K562 (cell line): ENCODE measurements at regions not wholly inside any gene's neighbourhood (a gene's known extent, or its start where the extent isn't known, plus 50 kb on each side); places are given as distances from the start of the nearest gene placed in this dataset.

ENCODE experiments used
- ATAC-seq: fragments of 200-7000 bp; cut with Tn5 transposase; 3 replicates; pipeline ENCODE4 v1.9.1; 2020; ENCODE audit warnings: moderate library complexity
- BruUV-seq: library from RNA; stranded (reverse); fragments of 400-500 nt; replicated peaks from 2 replicates; lab custom pipeline; 2021; lab: Mats Ljungman, UMichigan
- CTCF ChIA-PET: fragments of 300-600 bp; formaldehyde crosslinking; extraction: SDS; loops from one replicate; lab custom pipeline; 2021; ENCODE audit warnings: low intra/inter-chr PET ratio; lab: Yijun Ruan, JAX
- POLR2A ChIA-PET: fragments of 300-600, 350-650 bp; sonication (Branson Sonifier 250); formaldehyde crosslinking; extraction: SDS; loops from one replicate; lab custom pipeline; 2021; ENCODE audit warnings: antibody characterized with exemption, inconsistent platforms; lab: Yijun Ruan, JAX
- DNase-seq, 4 experiments: peaks; one replicate each; pipeline versions ENCODE4 v3.0.0 to v3.0.0-alpha.2; 2011 to 2018; ENCODE audit warnings: low spot score in 3 of 4, mixed read lengths in 3 of 4; ENCODE audit errors: extremely low read depth in 1 of 4
- FAIRE-seq: peaks from 2 replicates; lab custom pipeline; 2011; peaks lifted over from hg19 to GRCh38; lab: Jason Lieb, UNC
- H2AFZ ChIP-seq: 2 replicates; pipeline ENCODE4 v1.6.0; 2011; ENCODE audit warnings: low read depth, low read length, control low read depth, inconsistent platforms
- H3K27ac ChIP-seq: fragments of 200-600 bp; 3 replicates; pipeline ENCODE4 v1.8.0; 2011; ENCODE audit warnings: low read depth, mild to moderate bottlenecking, control low read depth, inconsistent platforms, low read length, moderate library complexity, mixed read lengths; ENCODE audit errors: extremely low read depth
- H3K27me3 ChIP-seq, 2 experiments: fragments of 300-600 bp in 1 of 2; 2 replicates in 1 of 2; 3 replicates in 1 of 2; pipeline versions ENCODE4 v1.6.0 to v1.8.0; 2011; ENCODE audit warnings: inconsistent platforms in 2 of 2, low read length in 2 of 2, mild to moderate bottlenecking in 1 of 2, mixed read lengths in 1 of 2, moderate library complexity in 1 of 2; ENCODE audit not compliant: control insufficient read depth in 2 of 2, insufficient read depth in 2 of 2
- H3K36me3 ChIP-seq: fragments of 300-600 bp; 3 replicates; pipeline ENCODE4 v1.8.0; 2011; ENCODE audit warnings: mild to moderate bottlenecking, low read length, inconsistent platforms; ENCODE audit not compliant: control insufficient read depth, insufficient read depth
- H3K4me1 ChIP-seq, 2 experiments: fragments of 200-600 bp in 1 of 2; replicated peaks in 1 of 2; 2 replicates in 1 of 2; 3 replicates in 1 of 2; pipeline versions ENCODE4 v1.5.1 to v1.8.0; 2011; ENCODE audit warnings: inconsistent platforms in 2 of 2, low read length in 2 of 2, mild to moderate bottlenecking in 1 of 2, mixed read lengths in 1 of 2, moderate library complexity in 1 of 2; ENCODE audit not compliant: control insufficient read depth in 2 of 2, insufficient read depth in 2 of 2
- H3K4me2 ChIP-seq: 2 replicates; pipeline ENCODE4 v1.6.1; 2011; ENCODE audit warnings: low read length, control low read depth, inconsistent platforms, mixed read lengths; ENCODE audit not compliant: insufficient read depth
- H3K4me3 ChIP-seq: fragments of 200-600 bp; sonication (generic), shearing (Covaris generic); 2 replicates; pipeline ENCODE4 v1.5.1; 2016; ENCODE audit warnings: control low read depth, inconsistent platforms
- H3K79me2 ChIP-seq: fragments of 200-600 bp; 3 replicates; pipeline ENCODE4 v1.8.0; 2011; ENCODE audit warnings: low read length, inconsistent platforms; ENCODE audit not compliant: control insufficient read depth, insufficient read depth
- H3K9ac ChIP-seq, 2 experiments: 2 replicates each; pipeline versions ENCODE4 v1.6.0 to v1.6.1; 2011; ENCODE audit warnings: low read depth in 2 of 2, low read length in 2 of 2, control low read depth in 1 of 2, inconsistent platforms in 1 of 2, mild to moderate bottlenecking in 1 of 2, mixed read lengths in 1 of 2; ENCODE audit not compliant: insufficient read depth in 1 of 2
- H3K9me1 ChIP-seq: one replicate; pipeline ENCODE4 v1.6.0; 2011; ENCODE audit warnings: inconsistent platforms, mild to moderate bottlenecking, low read length, moderate library complexity; ENCODE audit not compliant: control insufficient read depth, insufficient read depth
- H3K9me3 ChIP-seq: replicated peaks from 2 replicates; pipeline ENCODE4 v1.5.1; 2011; ENCODE audit warnings: low read depth, low read length, inconsistent platforms; ENCODE audit not compliant: control insufficient read depth, insufficient read depth
- H4K20me1 ChIP-seq: replicated peaks from 2 replicates; pipeline ENCODE4 v1.6.1; 2011; ENCODE audit warnings: low read length, inconsistent platforms, mixed read lengths; ENCODE audit not compliant: control insufficient read depth, insufficient read depth
- CAMTA2 ChIP-seq: fragments of 250-450 bp; sonication (Bioruptor Pico); conservative IDR thresholded peaks from 2 replicates; pipeline ENCODE4 v1.5.1; 2022
- DEAF1 ChIP-seq: fragments of 450-650 bp; formaldehyde crosslinking; IDR thresholded peaks from 2 replicates; pipeline ENCODE4 v1.4.0; 2020; ENCODE audit warnings: mild to moderate bottlenecking, moderate library complexity
- ELK3 ChIP-seq: fragments of 450-650 bp; formaldehyde crosslinking; IDR thresholded peaks from 2 replicates; pipeline ENCODE4 v1.4.0; 2020; ENCODE audit warnings: mild to moderate bottlenecking
- FOXJ3 ChIP-seq: sonication (generic); formaldehyde crosslinking; IDR thresholded peaks from 2 replicates; pipeline ENCODE4 v1.4.0; 2020; ENCODE audit warnings: mild to moderate bottlenecking, missing genetic modification reagents
- GTF2A2 ChIP-seq: IDR thresholded peaks from 2 replicates; pipeline ENCODE4 v1.6.1; 2016; ENCODE audit warnings: mild to moderate bottlenecking, missing genetic modification characterization, missing compliant biosample characterization
- HNRNPUL1 ChIP-seq: fragments of 200-400 bp; formaldehyde crosslinking; IDR thresholded peaks from 2 replicates; pipeline ENCODE4 v1.6.1; 2017; ENCODE audit warnings: low read length
- MCM2 ChIP-seq: fragments of 450-650 bp; IDR thresholded peaks from 2 replicates; pipeline ENCODE4 v1.6.1; 2017; ENCODE audit warnings: low read depth, mild to moderate bottlenecking
- PHB ChIP-seq: fragments of 250-450 bp; sonication (Bioruptor Pico); IDR thresholded peaks from 2 replicates; pipeline ENCODE4 v1.5.0; 2021
- SREBF2 ChIP-seq: sonication (generic); formaldehyde crosslinking; IDR thresholded peaks from 2 replicates; pipeline ENCODE4 v1.4.0; 2020; ENCODE audit warnings: mild to moderate bottlenecking, missing genetic modification reagents
- TCF7 ChIP-seq: sonication (generic); IDR thresholded peaks from 2 replicates; pipeline ENCODE4 v1.6.1; 2016; ENCODE audit warnings: antibody characterized with exemption, borderline replicate concordance
- U2AF1 ChIP-seq: fragments of 200-400 bp; formaldehyde crosslinking; optimal IDR thresholded peaks from 2 replicates; pipeline ENCODE3; 2017; ENCODE audit warnings: mild to moderate bottlenecking, low read depth, low read length, moderate library complexity
- USF1 ChIP-seq: sonication (generic); formaldehyde crosslinking; IDR thresholded peaks from 2 replicates; pipeline ENCODE4 v1.9.0; 2022; ENCODE audit warnings: mild to moderate bottlenecking, missing genetic modification reagents
- ZNF282 ChIP-seq: sonication (generic); formaldehyde crosslinking; IDR thresholded peaks from 2 replicates; pipeline ENCODE4 v1.8.1; 2023; ENCODE audit warnings: missing genetic modification reagents
- ZNF512 ChIP-seq: IDR thresholded peaks from 2 replicates; pipeline ENCODE4 v1.6.1; 2016; ENCODE audit warnings: missing genetic modification characterization, missing compliant biosample characterization
- WGBS: fragments of 100-300 bp; shearing (Covaris generic); methylation state at CpG from one replicate; pipeline ENCODE4 v1.1.6; 2016; ENCODE audit warnings: low coverage, mixed read lengths; ENCODE audit not compliant: insufficient coverage; ENCODE audit errors: missing lambda C conversion rate; 5-methylcytosine and 5-hydroxymethylcytosine counted together
- in situ Hi-C: fragments of 300-500 bp; cut with MboI; formaldehyde crosslinking; loops from 4 replicates; pipeline ENCODE4 v1.15.0; 2018; ENCODE audit warnings: inconsistent platforms, mixed read lengths
- intact Hi-C: fragments of 100-400 bp; cut with micrococcal nuclease; formaldehyde crosslinking; loops from 2 replicates; pipeline ENCODE4 v1.14.2; 2022

- no peaks in the 10 kb centered on the region for H3K9me1 ChIP-seq
- ChIA-PET CTCF (no interaction called here), POLR2A (no interaction called here)
- no TSS peak for BruUV-seq
- no peaks in the 10 kb centered on the region for H3K4me1 ChIP-seq
- ATAC-seq (no peak), DNase-seq (no peak), FAIRE-seq (no peak)
- in situ Hi-C loops: loop anchor here (25.0 kb wide), 1 partner anchor 1355 kb away; no protein-coding TSS in a partner anchor
- TF ChIP-seq DEAF1 (CRISPR knock-in tag) (no peak), ZNF512 (tag) (peak; percentile 75)
- no peak overlapping the region for H3K4me3 ChIP-seq
- no peak overlapping the region for H3K27ac ChIP-seq
- 4% methylated on average over 3 of the region's 3 CpGs for WGBS
- no peak overlapping the region for H3K4me2 ChIP-seq
- no peaks in the 10 kb centered on the region for H3K27me3 ChIP-seq
- H2AFZ ChIP-seq: no peak overlapping the region
- no peaks in the 10 kb centered on the region for H4K20me1 ChIP-seq
- no peaks in the 10 kb centered on the region for H3K9me3 ChIP-seq
- no peak overlapping the region for H3K9ac ChIP-seq
- H3K36me3 ChIP-seq: no peaks in the 10 kb centered on the region
- intact Hi-C loops: no loop called here
- no peaks in the 10 kb centered on the region for H3K79me2 ChIP-seq
These were observed 73.5 kb downstream of the FASLG start for GRCh38 chr1:172732427-172732826.

- DNase-seq (no peak), ATAC-seq (no peak), FAIRE-seq (no peak)
- no peaks in the 10 kb centered on the region for H3K4me1 ChIP-seq
- no peak overlapping the region for H3K9ac ChIP-seq
- BruUV-seq: no TSS peak
- no peaks in the 10 kb centered on the region for H3K36me3 ChIP-seq
- H3K27ac ChIP-seq: no peak overlapping the region
- H3K27me3 ChIP-seq: no peaks in the 10 kb centered on the region
- no peak overlapping the region for H3K4me2 ChIP-seq
- ChIA-PET CTCF (no interaction called here), POLR2A (no interaction called here)
- in situ Hi-C loops: loop anchor here (25.0 kb wide), 1 partner anchor 1353 kb away; no protein-coding TSS in a partner anchor
- H3K4me3 ChIP-seq: no peak overlapping the region
- intact Hi-C loops: no loop called here
- no peaks in the 10 kb centered on the region for H3K79me2 ChIP-seq
- no peaks in the 10 kb centered on the region for H4K20me1 ChIP-seq
- H3K9me1 ChIP-seq: no peaks in the 10 kb centered on the region
- H2AFZ ChIP-seq: no peak overlapping the region
- H3K9me3 ChIP-seq: no peaks in the 10 kb centered on the region
- TF ChIP-seq MCM2 (no peak), GTF2A2 (tag) (no peak), U2AF1 (no peak), ZNF282 (CRISPR knock-in tag) (no peak), TCF7 (no peak), FOXJ3 (CRISPR knock-in tag) (no peak), CAMTA2 (CRISPR knock-in tag) (no peak), SREBF2 (CRISPR knock-in tag) (no peak), ELK3 (CRISPR knock-in tag) (no peak), USF1 (CRISPR knock-in tag) (no peak), PHB (no peak), HNRNPUL1 (no peak)
These were observed 74.9 kb downstream of the FASLG start for GRCh38 chr1:172733815-172734214.
